ENCODE measurements at regions not wholly inside any gene's neighbourhood (a gene's known extent, or its start where the extent isn't known, plus 50 kb on each side); places are given as distances from the start of the nearest gene placed in this dataset.
A peak's percentile ranks its signal among the peaks of the same experiment; 100 is the strongest.

DNA sequence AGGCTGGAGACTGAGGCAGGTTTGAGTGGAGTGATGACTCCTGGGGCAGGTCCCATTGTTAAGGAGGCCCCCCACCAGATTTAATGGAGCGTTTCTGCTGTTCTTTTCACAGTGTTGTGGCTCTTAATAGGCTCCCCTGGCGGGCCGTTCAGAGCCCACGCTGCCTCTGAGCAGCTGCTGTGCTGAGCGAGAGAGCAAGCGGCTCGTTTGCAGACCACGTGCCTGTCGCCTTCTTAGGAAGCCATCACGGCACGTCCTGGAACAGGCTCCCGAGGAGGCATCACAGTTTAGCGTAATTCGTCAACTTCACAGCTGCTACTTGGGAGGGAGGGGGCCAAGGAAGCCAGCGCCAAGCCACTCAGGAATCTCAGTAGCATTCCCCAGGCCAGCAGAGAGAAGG is 70.5 kb upstream of the CTTNBP2NL start:
- no peaks in the 10 kb centered on the region for H3K36me3 ChIP-seq (ENCODE audit: control insufficient read depth in 2 of 2, insufficient read depth in 1 of 2, low read length in 2 of 2)
- no peaks in the 10 kb centered on the region for H3K9me3 ChIP-seq (ENCODE audit: control insufficient read depth, insufficient read depth, low read depth, low read length)
- ChIA-PET POLR2A (no interaction called here), CTCF (interaction anchor here (0.8 to 2.2 kb wide), 3 partner anchors 8 to 267 kb away, joined by 3 to 6 read pairs (median 4); no protein-coding TSS in a partner anchor)
- H3K4me1 ChIP-seq (ENCODE audit: control insufficient read depth, insufficient read depth, low read length), result no peaks in the 10 kb centered on the region
- H3K27ac ChIP-seq (ENCODE audit: extremely low read depth, low read depth, low read length), result no peak overlapping the region
- peak; percentile 75 for TF ChIP-seq ZIC2 (tag by site-specific recombination; IDR thresholded peaks at IDR 0.05)
- TF ChIP-seq, protein P1, sequence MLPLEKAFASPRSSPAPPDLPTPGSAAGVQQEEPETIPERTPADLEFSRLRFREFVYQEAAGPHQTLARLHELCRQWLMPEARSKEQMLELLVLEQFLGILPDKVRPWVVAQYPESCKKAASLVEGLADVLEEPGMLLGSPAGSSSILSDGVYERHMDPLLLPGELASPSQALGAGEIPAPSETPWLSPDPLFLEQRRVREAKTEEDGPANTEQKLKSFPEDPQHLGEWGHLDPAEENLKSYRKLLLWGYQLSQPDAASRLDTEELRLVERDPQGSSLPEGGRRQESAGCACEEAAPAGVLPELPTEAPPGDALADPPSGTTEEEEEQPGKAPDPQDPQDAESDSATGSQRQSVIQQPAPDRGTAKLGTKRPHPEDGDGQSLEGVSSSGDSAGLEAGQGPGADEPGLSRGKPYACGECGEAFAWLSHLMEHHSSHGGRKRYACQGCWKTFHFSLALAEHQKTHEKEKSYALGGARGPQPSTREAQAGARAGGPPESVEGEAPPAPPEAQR (tag by site-specific recombination; IDR thresholded peaks at IDR 0.05), result no peak
- H3K4me3 ChIP-seq (ENCODE audit: low read depth, low read length), result no peak overlapping the region

DNA sequence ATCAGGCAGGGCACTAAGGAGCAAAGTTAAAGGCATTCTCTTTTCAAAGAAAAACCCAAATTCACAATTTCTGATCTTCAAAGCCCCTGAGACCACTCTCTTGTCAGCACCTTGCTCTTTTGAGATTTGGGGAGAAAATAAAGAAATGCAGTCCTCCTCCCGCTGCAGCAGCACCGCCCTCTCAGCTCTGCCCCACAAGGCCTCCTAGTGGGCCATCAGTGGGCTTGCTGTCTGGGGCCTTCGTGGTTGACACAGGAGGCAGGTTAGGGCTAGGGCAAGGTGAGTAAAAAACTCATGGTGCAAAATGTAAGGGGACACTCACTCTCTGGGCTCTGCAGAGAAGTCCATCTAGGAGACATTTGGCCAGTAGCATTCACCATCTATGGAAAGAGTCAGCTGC is 67.4 kb upstream of the CTTNBP2NL start:
- no peaks in the 10 kb centered on the region for H3K4me1 ChIP-seq (ENCODE audit: control insufficient read depth, insufficient read depth, low read length)
- CTCF ChIA-PET, result interaction anchor here (0.7 kb wide), 1 partner anchor 69 kb away, joined by 5 read pairs; no protein-coding TSS in a partner anchor

DNA sequence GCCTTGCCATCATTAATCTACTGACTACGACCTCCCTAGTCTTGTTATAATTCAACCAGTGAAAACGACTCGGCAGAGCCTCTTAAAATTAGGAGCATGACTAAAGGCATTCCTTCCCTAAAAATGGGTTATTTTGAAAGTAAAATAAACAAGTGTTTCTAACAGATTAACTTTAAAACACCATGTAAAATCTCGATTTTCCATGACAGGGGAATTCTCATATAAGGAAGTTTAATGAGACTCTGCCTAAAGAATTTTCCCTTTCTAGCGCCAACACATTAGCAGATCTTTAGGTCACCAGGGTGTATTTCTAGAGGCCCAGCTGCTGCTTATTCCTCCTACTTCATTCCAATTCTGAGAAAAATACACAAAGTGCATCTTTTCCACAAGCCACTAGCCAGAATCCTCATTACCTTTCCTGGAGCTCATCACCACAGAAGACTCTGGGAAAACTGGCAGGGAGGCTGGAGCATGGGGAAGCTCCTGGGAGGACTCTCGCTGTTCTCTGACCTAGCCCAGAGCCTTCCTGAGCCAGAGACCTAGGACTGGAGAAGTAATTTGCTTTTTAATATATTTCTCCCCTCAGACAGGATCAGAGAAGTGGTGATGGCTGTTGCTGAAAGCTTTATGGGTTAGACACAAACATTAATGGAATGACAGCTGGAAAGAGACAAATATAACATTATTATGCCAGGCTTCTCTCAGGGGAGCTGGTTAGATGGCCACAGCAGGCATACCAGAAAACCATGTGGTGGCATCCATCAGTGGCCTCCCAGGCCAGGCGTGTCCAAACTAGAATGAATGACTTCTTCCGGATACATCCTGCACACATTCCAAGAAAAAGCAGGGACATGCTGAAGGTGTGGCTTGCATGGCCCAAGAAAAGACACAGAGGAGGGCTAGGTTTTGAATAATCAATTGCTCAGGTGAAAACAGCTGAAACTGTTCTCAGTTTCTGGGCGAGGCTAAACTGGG is 63.6 kb upstream of the CTTNBP2NL start:
- ChIA-PET CTCF (interaction anchor here (2.4 kb wide), 1 partner anchor 34 kb away, joined by 8 read pairs; no protein-coding TSS in a partner anchor), POLR2A (no interaction called here)
- Histone ChIP-seq H3K36me3 (ENCODE audit: control insufficient read depth in 2 of 2, insufficient read depth in 1 of 2, low read length in 2 of 2) (no peaks in the 10 kb centered on the region), H3K4me1 (ENCODE audit: control insufficient read depth, insufficient read depth, low read length) (no peaks in the 10 kb centered on the region), H3K9me3 (ENCODE audit: control insufficient read depth, insufficient read depth, low read depth, low read length) (no peaks in the 10 kb centered on the region), H3K27ac (ENCODE audit: extremely low read depth, low read depth, low read length) (no peak overlapping the region), H3K4me3 (ENCODE audit: low read depth, low read length) (no peak overlapping the region)
- TF ChIP-seq ZNF426 (tag by site-specific recombination; IDR thresholded peaks at IDR 0.05), result no peak
- TF ChIP-seq ZNF514 (tag by site-specific recombination; IDR thresholded peaks at IDR 0.05), result no peak
- TF ChIP-seq ZNF211 (tag by site-specific recombination; IDR thresholded peaks at IDR 0.05; ENCODE audit: low read depth), result no peak
- TF ChIP-seq, protein P2, sequence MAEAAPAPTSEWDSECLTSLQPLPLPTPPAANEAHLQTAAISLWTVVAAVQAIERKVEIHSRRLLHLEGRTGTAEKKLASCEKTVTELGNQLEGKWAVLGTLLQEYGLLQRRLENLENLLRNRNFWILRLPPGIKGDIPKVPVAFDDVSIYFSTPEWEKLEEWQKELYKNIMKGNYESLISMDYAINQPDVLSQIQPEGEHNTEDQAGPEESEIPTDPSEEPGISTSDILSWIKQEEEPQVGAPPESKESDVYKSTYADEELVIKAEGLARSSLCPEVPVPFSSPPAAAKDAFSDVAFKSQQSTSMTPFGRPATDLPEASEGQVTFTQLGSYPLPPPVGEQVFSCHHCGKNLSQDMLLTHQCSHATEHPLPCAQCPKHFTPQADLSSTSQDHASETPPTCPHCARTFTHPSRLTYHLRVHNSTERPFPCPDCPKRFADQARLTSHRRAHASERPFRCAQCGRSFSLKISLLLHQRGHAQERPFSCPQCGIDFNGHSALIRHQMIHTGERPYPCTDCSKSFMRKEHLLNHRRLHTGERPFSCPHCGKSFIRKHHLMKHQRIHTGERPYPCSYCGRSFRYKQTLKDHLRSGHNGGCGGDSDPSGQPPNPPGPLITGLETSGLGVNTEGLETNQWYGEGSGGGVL (tag by site-specific recombination; IDR thresholded peaks at IDR 0.05), result no peak
- no peak for TF ChIP-seq GLI4 (tag by site-specific recombination; IDR thresholded peaks at IDR 0.05)
- no peak for TF ChIP-seq ZFP41 (tag by site-specific recombination; IDR thresholded peaks at IDR 0.05; ENCODE audit: borderline replicate concordance)
- TF ChIP-seq ZNF561 (tag by site-specific recombination; IDR thresholded peaks at IDR 0.05; ENCODE audit: borderline replicate concordance), result no peak
- TF ChIP-seq SETDB1 (IDR thresholded peaks at IDR 0.05; ENCODE audit: insufficient read length, low read length), result no peak
- no peak for TF ChIP-seq KLF9 (tag by site-specific recombination; IDR thresholded peaks at IDR 0.05; ENCODE audit: low read depth)
- TF ChIP-seq ZNF140 (tag by site-specific recombination; IDR thresholded peaks at IDR 0.05), result no peak
- TF ChIP-seq ZFP3 (tag by site-specific recombination; IDR thresholded peaks at IDR 0.05; ENCODE audit: low read depth), result no peak

More for the DNA sequence above, 67.4 kb upstream of the CTTNBP2NL start:
- POLR2A ChIA-PET, result no interaction called here
- no peaks in the 10 kb centered on the region for H3K9me3 ChIP-seq (ENCODE audit: control insufficient read depth, insufficient read depth, low read depth, low read length)
- no peak overlapping the region for H3K4me3 ChIP-seq (ENCODE audit: low read depth, low read length)
- TF ChIP-seq ZNF416 (tag by site-specific recombination; IDR thresholded peaks at IDR 0.05) (no peak), ZNF132 (tag by site-specific recombination; IDR thresholded peaks at IDR 0.05; ENCODE audit: borderline replicate concordance) (no peak), FEZF1 (tag by site-specific recombination; IDR thresholded peaks at IDR 0.05) (no peak), HOXA7 (CRISPR knock-in tag; IDR thresholded peaks at IDR 0.05; ENCODE audit: borderline replicate concordance) (no peak), ZNF677 (tag by site-specific recombination; IDR thresholded peaks at IDR 0.05) (no peak), PRDM1 (tag by site-specific recombination; IDR thresholded peaks at IDR 0.05) (no peak), GLIS1 (tag by site-specific recombination; IDR thresholded peaks at IDR 0.05) (no peak), ZNF121 (tag by site-specific recombination; IDR thresholded peaks at IDR 0.05) (no peak), ZNF157 (tag by site-specific recombination; IDR thresholded peaks at IDR 0.05) (no peak), ZSCAN23 (tag by site-specific recombination; IDR thresholded peaks at IDR 0.05) (no peak), ZNF302 (tag by site-specific recombination; IDR thresholded peaks at IDR 0.05; ENCODE audit: low read depth) (no peak), ZFP41 (tag by site-specific recombination; IDR thresholded peaks at IDR 0.05; ENCODE audit: borderline replicate concordance) (no peak), ZNF664 (tag by site-specific recombination; IDR thresholded peaks at IDR 0.05) (no peak)
- H3K27ac ChIP-seq (ENCODE audit: extremely low read depth, low read depth, low read length), result no peak overlapping the region
- no peaks in the 10 kb centered on the region for H3K36me3 ChIP-seq (ENCODE audit: control insufficient read depth in 2 of 2, insufficient read depth in 1 of 2, low read length in 2 of 2)

All from HEK293 (cell line).